ENCODE measurements at regions not wholly inside any gene's neighbourhood (a gene's known extent, or its start where the extent isn't known, plus 50 kb on each side); places are given as distances from the start of the nearest gene placed in this dataset.

- H3K27me3 ChIP-seq (ENCODE audit: insufficient read depth, low read depth, low read length), result no peaks in the 10 kb centered on the region
- H3K36me3 ChIP-seq (ENCODE audit: insufficient read depth, low read length), result no peaks in the 10 kb centered on the region
- TF ChIP-seq SMC3 (conservative IDR thresholded peaks at IDR 0.05; ENCODE audit: poor library complexity), result no peak
- no peak for TF ChIP-seq CTCF (IDR thresholded peaks at IDR 0.05; ENCODE audit: poor library complexity, severe bottlenecking)
- TF ChIP-seq TAF1 (IDR thresholded peaks at IDR 0.05; ENCODE audit: low read depth), result no peak
- no peak for TF ChIP-seq REST (IDR thresholded peaks at IDR 0.05; ENCODE audit: borderline replicate concordance)
- no peak for TF ChIP-seq RAD21 (conservative IDR thresholded peaks at IDR 0.05)
- TF ChIP-seq EZH2 (IDR thresholded peaks at IDR 0.05; ENCODE audit: borderline replicate concordance, insufficient read depth, low read length, poor library complexity, severe bottlenecking), result no peak
- no peak for TF ChIP-seq MXI1 (conservative IDR thresholded peaks at IDR 0.05; ENCODE audit: poor library complexity, severe bottlenecking)
- TF ChIP-seq EP300 (conservative IDR thresholded peaks at IDR 0.05; ENCODE audit: poor library complexity, severe bottlenecking), result no peak
- TF ChIP-seq POLR2AphosphoS5 (IDR thresholded peaks at IDR 0.05), result no peak
- H2AFZ ChIP-seq (ENCODE audit: low read depth, low read length), result no peak overlapping the region
- no peak overlapping the region for H3K9ac ChIP-seq (ENCODE audit: low read length)
- H3K27ac ChIP-seq (ENCODE audit: low read length), result no peak overlapping the region
- H3K4me3 ChIP-seq (ENCODE audit: low read length), result no peak overlapping the region
- H4K20me1 ChIP-seq (ENCODE audit: insufficient read depth), result no peaks in the 10 kb centered on the region
- H3K9me3 ChIP-seq (ENCODE audit: low read length), result no peaks in the 10 kb centered on the region
- no peak overlapping the region for H3K4me2 ChIP-seq (ENCODE audit: low read length)
- H3K9me2 ChIP-seq (ENCODE audit: insufficient read depth, low read length), result no peaks in the 10 kb centered on the region
- no peaks in the 10 kb centered on the region for H3F3A ChIP-seq (ENCODE audit: insufficient read depth, low read length, poor library complexity, severe bottlenecking)
- H3K79me2 ChIP-seq (replicated peaks; ENCODE audit: insufficient read depth, low read length), result no peaks in the 10 kb centered on the region
Measured at GRCh38 chr14:27026097-27026496, 428.3 kb upstream of the NOVA1 start.

- peak overlapping the region; percentile 43 for H3K4me3 ChIP-seq (ENCODE audit: low read length)
- H3K9ac ChIP-seq (ENCODE audit: low read length), result peak overlapping the region; percentile 17
- no peaks in the 10 kb centered on the region for H3K36me3 ChIP-seq (ENCODE audit: insufficient read depth, low read length)
- H3K79me2 ChIP-seq (replicated peaks; ENCODE audit: insufficient read depth, low read length), result no peaks in the 10 kb centered on the region
- H4K20me1 ChIP-seq (ENCODE audit: insufficient read depth), result no peaks in the 10 kb centered on the region
- peaks cover 3% of the 10 kb centered on the region for H3F3A ChIP-seq (ENCODE audit: insufficient read depth, low read length, poor library complexity, severe bottlenecking)
- H3K4me2 ChIP-seq (ENCODE audit: low read length), result peak overlapping the region; percentile 17
- H3K27ac ChIP-seq (ENCODE audit: low read length), result peak overlapping the region; percentile 53
- no peaks in the 10 kb centered on the region for H3K9me3 ChIP-seq (ENCODE audit: low read length)
- TF ChIP-seq RAD21 (conservative IDR thresholded peaks at IDR 0.05), result no peak
- no peak for TF ChIP-seq SMC3 (conservative IDR thresholded peaks at IDR 0.05; ENCODE audit: poor library complexity)
- peak; percentile 31 for TF ChIP-seq EP300 (conservative IDR thresholded peaks at IDR 0.05; ENCODE audit: poor library complexity, severe bottlenecking)
- TF ChIP-seq TAF1 (IDR thresholded peaks at IDR 0.05; ENCODE audit: low read depth), result no peak
- peak; percentile 58 for TF ChIP-seq POLR2AphosphoS5 (IDR thresholded peaks at IDR 0.05)
- H3K27me3 ChIP-seq (ENCODE audit: insufficient read depth, low read depth, low read length), result no peaks in the 10 kb centered on the region
- no peak overlapping the region for H2AFZ ChIP-seq (ENCODE audit: low read depth, low read length)
- no peaks in the 10 kb centered on the region for H3K9me2 ChIP-seq (ENCODE audit: insufficient read depth, low read length)
Measured at GRCh38 chr14:27040552-27040951, 442.7 kb upstream of the NOVA1 start.
